HL-60/S4 (cell line): ENCODE measurements at regions not wholly inside any gene's neighbourhood (a gene's known extent, or its start where the extent isn't known, plus 50 kb on each side); places are given as distances from the start of the nearest gene placed in this dataset.

Experiments used
- in situ Hi-C: fragments of 300-500 bp; cut with MboI; formaldehyde crosslinking; loops from 2 replicates; pipeline ENCODE4 v1.14.3; 2022; ENCODE audit warnings: low sequenced_read_pairs

DNA sequence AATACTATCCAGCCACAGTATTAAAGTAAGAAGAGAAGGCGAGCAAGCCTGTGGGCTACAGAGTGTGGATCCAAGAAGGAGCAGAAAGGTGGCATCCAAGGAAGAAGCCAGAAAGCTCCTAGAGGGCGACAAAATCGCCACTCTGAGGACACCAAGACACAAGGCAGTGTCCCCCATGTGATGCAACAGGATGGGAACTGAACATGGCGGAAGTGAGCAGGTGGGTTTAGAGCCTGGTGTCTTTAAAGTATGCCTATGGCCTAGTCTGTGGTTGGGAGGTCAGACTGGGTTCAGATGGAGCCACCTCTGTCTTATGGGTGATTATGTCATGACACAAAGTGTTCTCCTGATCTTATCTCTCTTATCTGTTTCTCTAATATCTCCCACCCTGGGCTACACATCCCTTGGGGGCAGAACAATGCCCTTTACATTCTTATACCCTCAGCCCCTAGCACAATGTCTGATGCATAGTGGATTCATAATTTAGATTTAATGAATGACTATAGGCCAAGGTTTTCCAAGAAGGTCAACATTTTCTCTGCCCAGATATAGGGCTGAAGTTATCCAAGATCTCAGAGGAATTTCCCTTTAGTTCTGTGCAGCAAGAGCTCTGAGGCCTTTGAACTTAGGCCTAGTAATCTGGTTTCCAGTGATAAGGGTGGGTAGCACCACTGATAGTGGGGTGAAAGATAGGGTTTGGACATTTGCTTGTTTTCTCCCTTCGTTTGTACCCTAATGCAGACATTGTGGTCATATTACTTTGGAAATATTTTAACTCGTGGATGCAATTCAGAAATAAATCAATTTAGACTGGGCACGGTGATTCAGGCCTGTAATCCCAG lies 167.3 kb upstream of the AKIRIN2 start:
- in situ Hi-C loops = no loop called here

DNA sequence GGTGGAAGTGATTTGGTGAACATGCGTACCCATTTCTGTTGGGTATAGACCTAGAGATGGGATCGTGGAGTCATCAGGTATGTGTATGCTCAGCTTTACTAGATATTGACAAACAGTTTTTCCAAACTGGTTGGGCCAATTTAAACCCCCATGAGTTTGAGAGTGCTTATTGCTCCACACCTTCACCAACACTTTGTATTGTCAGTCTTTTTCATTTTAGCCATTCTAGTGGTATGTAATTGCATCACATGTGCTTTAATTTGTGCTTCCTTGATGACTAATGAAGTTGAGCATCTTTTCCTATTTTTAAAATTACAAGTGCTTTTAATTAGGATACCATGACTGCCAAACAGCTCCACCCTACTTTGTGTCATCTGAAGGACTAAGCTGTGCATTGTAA lies 158.9 kb upstream of the AKIRIN2 start:
- in situ Hi-C loops = no loop called here

DNA sequence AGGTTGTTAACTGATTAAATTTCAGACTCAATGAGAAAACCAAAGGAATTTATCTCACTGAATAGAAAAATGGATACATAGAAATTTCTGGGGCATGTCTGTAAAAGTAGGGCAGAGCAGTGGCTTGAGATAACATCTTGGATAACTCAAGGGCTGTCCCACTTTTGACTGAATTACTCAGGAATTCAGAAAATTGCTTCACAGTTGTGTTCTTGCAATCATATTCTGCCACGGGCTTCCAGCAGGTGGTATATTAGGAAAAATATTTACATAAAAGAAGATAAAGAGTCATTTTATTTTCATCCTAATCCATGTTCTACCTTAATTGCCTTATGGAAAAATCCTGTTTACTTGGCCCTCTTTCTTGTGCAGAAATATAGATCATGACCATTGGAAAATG lies 156.4 kb upstream of the AKIRIN2 start:
- in situ Hi-C loops = no loop called here

- in situ Hi-C loops = no loop called here
Measured at GRCh38 chr6:87851674-87852299, 149.8 kb upstream of the AKIRIN2 start.

- in situ Hi-C loops = no loop called here
Measured at GRCh38 chr6:87848616-87849015, 146.6 kb upstream of the AKIRIN2 start.

DNA sequence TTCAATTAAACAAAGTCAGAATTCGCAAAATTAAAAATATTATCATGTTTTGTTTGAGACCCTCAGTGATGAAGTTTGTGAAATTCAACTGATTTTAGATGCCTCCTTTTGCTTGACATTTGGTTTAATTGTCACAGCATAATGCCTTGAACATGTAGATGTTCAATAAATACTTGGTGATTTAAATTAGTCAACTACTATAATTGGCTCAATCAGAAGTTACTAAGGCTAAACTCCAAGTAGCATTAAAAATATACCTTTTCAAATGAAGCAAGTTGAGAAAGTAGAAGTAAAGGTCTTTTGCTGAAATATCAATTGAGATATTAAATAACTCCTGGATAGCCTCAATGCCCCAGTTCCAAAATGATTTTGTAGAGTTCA lies 145.8 kb upstream of the AKIRIN2 start:
- in situ Hi-C loops = no loop called here

DNA sequence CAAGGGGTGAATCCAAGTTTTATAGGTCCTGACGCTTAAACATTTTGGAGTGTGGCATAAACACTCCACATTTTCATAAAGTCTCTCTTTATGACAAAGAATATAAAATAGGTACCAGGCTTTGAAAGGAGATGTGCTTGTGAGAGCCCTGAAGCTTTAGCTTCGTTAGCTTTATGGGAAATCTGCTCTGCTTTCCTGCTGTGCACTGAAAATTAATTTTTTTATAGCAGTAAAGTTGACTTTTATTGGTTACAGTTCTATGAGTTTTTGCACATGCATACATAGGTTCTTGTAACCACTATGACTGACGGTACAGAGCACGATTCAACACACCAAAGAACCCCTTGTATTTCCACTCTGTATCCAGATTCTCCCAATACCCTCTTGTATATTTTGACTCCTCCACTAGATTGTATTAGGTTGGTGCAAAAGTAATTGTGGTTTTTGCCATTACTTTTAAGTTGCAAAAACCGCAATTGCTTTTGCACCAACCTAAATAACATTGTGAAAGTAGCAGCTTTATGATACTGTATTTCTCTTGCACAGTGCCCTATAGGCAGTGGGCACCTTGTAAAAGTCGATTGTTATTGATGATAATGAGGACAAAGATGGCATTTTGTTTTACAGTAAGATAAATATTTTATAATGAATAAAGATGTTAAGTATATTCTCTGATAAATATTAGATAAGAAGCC lies 145.2 kb upstream of the AKIRIN2 start:
- in situ Hi-C loops = no loop called here

DNA sequence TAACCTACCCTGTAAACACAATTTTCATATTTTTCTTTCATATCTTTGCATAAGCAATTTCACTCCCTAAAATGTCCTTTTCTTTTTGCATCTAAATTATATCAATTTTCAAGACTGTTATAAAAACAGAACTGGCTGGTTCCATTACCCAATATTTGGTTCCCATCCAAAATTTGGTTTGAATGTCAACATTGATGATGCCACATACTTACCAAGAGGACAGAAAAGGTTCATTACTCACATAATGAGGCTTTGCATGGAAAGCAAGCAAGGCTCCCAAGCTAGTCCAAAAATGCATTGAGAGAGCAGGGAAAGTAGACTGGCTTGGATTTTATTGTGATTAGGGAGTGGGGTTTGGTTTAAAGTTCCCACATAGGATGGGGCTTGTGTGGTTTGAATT lies 144.4 kb upstream of the AKIRIN2 start:
- in situ Hi-C loops = no loop called here

GRCh38 chr6:87840324-87840723 lies 138.3 kb upstream of the AKIRIN2 start:
- in situ Hi-C loops = no loop called here

- in situ Hi-C loops = no loop called here
Measured at GRCh38 chr6:87837876-87838275, 135.8 kb upstream of the AKIRIN2 start.

DNA sequence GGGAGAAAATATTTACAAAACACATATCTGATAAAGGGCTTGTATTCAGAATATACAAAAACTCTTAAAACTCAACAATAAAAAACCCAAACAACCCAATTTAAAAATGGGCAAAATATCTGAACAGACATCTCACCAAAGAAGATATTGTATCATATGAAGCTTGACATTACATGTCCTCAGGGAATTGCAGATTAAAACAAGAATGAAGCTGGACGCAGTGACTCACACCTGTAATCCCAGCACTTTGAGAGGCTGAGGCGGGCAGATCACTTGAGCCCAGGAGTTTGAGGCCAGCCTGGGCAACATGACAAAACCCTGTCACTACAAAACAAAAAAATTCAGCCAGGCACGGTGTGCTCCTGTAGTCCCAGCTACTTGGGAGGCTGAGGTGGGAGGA lies 135.4 kb upstream of the AKIRIN2 start:
- in situ Hi-C loops = no loop called here

DNA sequence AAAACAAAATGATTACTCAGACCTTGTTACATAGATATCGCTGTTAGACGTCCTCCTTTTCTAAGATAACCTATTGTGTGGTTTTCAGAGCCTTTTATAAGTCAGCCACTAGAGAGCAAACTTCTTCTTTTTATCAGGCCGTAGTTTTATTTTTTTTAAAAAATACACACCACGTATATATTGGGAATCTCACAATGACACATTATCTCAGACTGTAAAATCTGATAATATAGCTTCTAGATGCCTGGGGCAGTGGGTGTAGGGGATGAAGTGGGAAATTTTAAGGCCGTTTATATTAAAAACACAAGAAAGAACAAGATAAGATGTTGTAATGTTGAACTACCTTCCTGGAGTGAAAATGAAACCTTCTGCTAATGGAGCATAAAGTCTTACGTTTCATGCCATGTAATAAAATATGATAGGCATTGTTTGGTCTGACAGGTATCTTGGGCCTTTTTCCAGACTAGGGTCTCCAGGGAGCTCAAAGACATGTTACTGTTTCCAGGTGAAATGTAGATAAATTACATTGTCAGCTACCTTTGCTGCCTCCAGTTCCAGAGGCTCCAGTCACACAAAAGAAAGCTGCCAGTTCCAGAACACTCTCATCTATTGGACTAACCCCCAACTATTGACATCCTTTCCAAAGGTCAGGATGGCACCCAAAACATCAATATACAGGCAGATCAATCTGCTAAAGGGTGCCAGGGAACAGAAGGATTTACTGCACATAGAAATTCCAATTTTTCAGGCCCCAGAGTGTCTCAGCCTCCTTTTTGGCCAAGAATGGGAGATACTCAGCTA lies 130.2 kb upstream of the AKIRIN2 start:
- in situ Hi-C loops = no loop called here

DNA sequence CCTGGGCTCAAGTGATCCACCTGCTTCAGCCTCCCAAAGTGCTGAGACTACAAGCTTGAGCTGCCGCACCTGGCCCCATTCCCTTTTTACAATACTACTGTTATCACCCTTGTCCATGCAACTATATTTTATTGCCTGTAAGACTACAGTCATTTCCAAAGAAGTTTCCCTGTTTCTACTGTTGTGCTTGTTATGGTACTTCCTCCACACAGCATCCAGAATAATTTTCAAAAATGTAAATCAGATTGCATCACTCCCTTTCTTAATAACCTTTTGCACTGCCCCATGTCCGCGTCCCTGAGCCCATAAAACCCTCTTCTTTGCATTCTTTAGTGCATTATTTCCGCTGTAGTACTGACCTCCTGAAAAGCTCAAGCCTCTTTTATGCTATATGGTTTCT lies 128.9 kb upstream of the AKIRIN2 start:
- in situ Hi-C loops = no loop called here

- in situ Hi-C loops = no loop called here
Measured at GRCh38 chr6:87829622-87830121, 127.6 kb upstream of the AKIRIN2 start.

DNA sequence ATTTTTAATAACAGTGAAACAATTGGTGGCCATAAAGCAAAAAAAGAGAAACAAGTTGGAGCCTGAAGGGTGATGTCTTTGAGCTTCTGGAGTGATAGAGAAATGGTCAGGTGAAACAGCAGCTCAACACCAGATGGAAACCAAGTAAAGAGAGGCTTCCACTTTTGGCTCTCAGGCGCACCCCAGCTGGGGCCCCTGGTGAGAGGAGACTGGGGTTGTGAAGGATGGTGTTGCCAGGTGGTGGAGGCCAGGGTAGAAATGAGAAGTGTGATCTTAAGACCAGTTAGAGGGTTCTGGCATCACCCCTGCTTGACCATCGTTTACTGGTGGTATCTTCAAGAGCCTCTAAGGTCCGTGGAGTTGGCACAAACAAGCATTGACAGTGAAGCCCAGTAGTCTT lies 126.0 kb upstream of the AKIRIN2 start:
- in situ Hi-C loops = no loop called here

- in situ Hi-C loops = no loop called here
Measured at GRCh38 chr6:87827346-87827745, 125.3 kb upstream of the AKIRIN2 start.

DNA sequence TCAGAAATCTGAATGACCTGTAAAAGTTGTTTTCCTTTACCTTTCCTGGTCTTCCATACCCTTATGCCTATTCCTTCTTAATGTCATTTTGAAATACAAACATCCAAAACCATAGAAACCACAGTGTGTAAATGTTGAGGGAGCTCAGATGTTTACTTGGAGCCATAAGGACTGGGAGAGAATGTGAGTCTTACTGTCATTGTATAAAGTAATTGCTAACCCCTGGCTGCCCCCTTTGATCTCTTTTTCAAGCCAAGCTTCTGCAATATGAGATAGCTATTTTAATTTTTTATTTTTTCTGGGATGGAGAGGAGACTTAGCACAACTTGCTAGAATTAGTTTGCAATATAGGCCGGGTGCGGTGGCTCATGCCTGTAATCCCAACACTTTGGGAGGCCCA lies 124.4 kb upstream of the AKIRIN2 start:
- in situ Hi-C loops = no loop called here

DNA sequence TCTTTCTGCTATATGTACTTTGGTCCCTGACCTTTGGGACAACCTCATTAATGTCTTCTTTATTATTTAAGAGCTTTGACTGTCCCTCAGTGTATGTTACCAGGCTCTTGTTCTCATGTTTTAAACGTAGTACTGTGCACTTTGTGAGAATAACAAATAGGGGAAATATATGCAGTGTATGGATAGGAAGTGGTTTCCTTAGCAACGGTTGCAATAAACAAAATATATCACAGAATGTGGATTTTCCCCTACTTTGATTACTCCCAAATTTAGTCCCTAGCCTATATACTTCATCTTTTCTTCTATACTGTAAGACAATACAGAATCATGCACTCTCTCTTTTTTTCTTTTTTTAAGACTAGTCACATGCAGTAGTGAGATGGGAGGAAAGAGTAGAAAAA lies 123.8 kb upstream of the AKIRIN2 start:
- in situ Hi-C loops = no loop called here

DNA sequence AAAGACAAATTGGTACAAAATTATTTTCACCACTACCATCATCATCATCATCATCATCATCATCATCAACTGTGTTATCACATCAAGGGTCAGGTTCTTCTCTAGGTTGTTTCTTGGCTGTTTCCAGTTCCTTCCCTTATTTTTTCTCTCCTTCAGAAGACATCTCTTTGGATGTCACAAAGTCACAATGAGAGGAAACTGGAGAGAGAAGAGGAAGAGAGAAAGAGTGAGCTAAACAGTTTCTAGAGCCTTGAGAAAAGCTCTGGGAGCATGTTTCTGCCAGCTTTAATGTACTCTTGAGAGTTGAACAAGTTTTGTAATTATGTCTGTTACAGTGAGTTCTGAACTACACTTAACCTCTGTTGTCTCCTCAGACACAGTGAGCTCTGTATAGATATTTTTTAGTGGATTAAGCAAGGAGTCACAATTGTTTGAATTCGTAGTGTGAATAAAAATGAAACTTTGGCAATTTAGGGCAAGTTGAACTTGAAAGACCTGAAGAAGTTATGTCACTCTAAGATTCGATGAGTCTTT lies 123.0 kb upstream of the AKIRIN2 start:
- in situ Hi-C loops = no loop called here

GRCh38 chr6:87822011-87822410 lies 120.0 kb upstream of the AKIRIN2 start:
- in situ Hi-C loops = no loop called here
